Epithelial cell of proximal tubule (primary cell): ENCODE measurements at regions not wholly inside any gene's neighbourhood (a gene's known extent, or its start where the extent isn't known, plus 50 kb on each side); places are given as distances from the start of the nearest gene placed in this dataset.
"Not testable (repeated sequence)": the region's sequence is repeated elsewhere in the genome, so short reads cannot be mapped to it uniquely, and the experiment has no call there.

Experiments used
- DNase-seq: peaks from one replicate; pipeline ENCODE4 v3.0.0-alpha.2; 2011; ENCODE audit warnings: low read depth
- H3K4me3 ChIP-seq: 2 replicates; pipeline ENCODE4 v1.5.1; 2011; ENCODE audit warnings: low read depth, mild to moderate bottlenecking, low read length
- CTCF ChIP-seq: conservative IDR thresholded peaks from 2 replicates; pipeline ENCODE4 v1.5.1; 2012; ENCODE audit warnings: low read depth, mild to moderate bottlenecking, low read length

- no peak overlapping the region for H3K4me3 ChIP-seq
- DNase-seq = no peak
- TF ChIP-seq CTCF = no peak
These were observed 191.1 kb upstream of the GLI2 start for GRCh38 chr2:120544522-120544921.

- DNase-seq, H3K4me3 ChIP-seq: not testable (repeated sequence)
These were observed 190.7 kb upstream of the GLI2 start for GRCh38 chr2:120545007-120545406.

GRCh38 chr2:120545521-120546047, 190.1 kb upstream of the GLI2 start:
- no peak for DNase-seq
- TF ChIP-seq CTCF = no peak

GRCh38 chr2:120546048-120546864, 189.4 kb upstream of the GLI2 start:
- no peak for DNase-seq
- no peak for TF ChIP-seq CTCF

More at GRCh38 chr2:120545521-120546047, 190.1 kb upstream of the GLI2 start:
- no peak overlapping the region for H3K4me3 ChIP-seq

GRCh38 chr2:120546865-120547390, 188.7 kb upstream of the GLI2 start:
- no peak for DNase-seq
- no peak overlapping the region for H3K4me3 ChIP-seq
- TF ChIP-seq CTCF = no peak

More at GRCh38 chr2:120546048-120546864, 189.4 kb upstream of the GLI2 start:
- no peak overlapping the region for H3K4me3 ChIP-seq

GRCh38 chr2:120547662-120548061, 188.0 kb upstream of the GLI2 start:
- H3K4me3 ChIP-seq = no peak overlapping the region
- TF ChIP-seq CTCF = no peak
- DNase-seq = no peak

GRCh38 chr2:120548627-120549608, 186.8 kb upstream of the GLI2 start:
- no peak overlapping the region for H3K4me3 ChIP-seq
- TF ChIP-seq CTCF = no peak
- no peak for DNase-seq
